Endometrial microvascular endothelial cells (primary cell): ENCODE measurements at regions not wholly inside any gene's neighbourhood (a gene's known extent, or its start where the extent isn't known, plus 50 kb on each side); places are given as distances from the start of the nearest gene placed in this dataset.
"Not testable (repeated sequence)": the region's sequence is repeated elsewhere in the genome, so short reads cannot be mapped to it uniquely, and the experiment has no call there.

ENCODE experiments used
- in situ Hi-C: cut with HindIII; loops from 2 replicates; pipeline ENCODE4 v1.10.0; 2017; ENCODE audit warnings: low sequenced_read_pairs, low pct_unique_long_range_greater_than_20kb; ENCODE audit errors: inconsistent ontology term

DNA sequence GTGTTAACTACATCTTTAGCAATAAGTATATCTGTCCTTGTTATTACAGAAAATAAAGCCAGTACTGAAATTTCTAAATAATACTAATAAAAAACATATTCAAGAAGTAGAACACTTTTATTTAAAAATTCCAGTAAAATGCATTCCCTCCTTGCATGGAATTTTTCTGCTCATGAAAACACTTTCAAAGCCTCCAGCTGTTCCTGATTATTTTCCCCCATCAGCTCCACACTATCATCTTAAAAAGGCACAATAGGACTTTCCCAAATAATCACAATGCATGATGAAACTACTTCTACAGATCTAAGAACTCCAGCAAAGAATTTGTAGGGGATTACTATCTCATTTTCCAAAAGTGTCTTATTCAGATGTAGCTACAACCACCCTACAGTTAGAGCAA, 162.6 kb upstream of the USP25 start:
- in situ Hi-C loops = no loop called here

GRCh38 chr21:15568516-15568915, 161.3 kb upstream of the USP25 start:
- in situ Hi-C loops = no loop called here

DNA sequence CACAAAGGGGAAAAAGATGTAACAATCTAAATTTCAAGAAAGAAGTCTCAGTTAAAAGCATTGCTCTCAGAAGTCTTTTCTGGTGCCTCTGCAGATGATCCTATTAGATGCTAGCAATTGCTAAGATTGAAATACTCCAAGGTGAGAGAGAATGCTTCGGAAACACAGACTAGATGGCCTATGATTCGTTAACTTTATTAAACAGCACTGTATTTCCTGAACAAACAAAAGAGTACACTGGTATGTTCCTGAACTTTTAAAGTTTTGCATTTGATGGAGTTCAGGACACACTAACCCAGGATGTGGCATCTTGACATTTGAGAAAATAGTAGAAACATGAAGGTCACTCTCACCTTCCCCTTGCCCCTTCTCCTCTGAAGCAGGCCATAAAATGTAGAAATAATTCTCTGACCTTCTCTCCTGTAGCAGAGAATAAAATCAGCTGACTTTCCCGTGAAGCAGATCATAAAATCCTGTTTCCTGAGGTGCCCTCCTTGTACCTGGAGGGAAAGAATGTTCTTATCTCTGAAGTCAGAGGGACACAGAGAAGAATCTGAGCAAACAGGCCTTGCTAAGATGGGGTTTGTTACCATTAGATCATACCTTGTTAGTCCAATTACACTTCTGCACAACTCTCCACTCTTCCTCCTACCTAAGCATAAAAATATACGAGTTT, 142.9 kb upstream of the USP25 start:
- in situ Hi-C loops = no loop called here

DNA sequence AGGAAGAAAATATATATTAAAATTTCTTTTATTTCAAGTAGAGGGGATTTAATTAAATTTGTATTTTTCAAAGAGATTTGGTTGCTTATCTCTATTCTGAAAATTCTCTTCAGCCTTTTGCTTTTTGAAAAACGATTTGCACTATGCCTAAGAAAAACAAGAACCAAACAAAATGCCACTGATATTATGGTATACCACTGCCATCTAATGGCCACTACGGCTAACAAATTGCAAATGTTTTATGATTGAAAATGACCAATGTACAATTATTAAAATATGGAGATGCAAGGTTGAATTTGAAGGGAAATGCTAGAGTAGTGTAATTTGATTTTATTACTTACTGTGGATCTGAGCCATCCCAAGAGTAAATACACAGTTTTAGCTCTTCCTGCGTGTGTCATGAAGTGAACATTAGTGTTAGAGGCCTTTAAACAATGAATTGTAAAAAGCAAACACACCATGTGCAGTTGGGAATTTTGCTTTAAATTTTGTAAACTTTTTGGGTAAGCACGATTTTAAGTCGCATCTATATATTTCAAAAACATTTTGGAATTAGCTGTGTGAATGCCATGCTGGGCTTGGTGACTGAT, 137.4 kb upstream of the USP25 start:
- in situ Hi-C loops = no loop called here

GRCh38 chr21:15592957-15593356, 136.8 kb upstream of the USP25 start:
- in situ Hi-C loops = no loop called here

- in situ Hi-C loops = no loop called here
Observed at GRCh38 chr21:15601390-15601789, 128.4 kb upstream of the USP25 start.

GRCh38 chr21:15604413-15604812, 125.4 kb upstream of the USP25 start:
- in situ Hi-C loops = no loop called here

DNA sequence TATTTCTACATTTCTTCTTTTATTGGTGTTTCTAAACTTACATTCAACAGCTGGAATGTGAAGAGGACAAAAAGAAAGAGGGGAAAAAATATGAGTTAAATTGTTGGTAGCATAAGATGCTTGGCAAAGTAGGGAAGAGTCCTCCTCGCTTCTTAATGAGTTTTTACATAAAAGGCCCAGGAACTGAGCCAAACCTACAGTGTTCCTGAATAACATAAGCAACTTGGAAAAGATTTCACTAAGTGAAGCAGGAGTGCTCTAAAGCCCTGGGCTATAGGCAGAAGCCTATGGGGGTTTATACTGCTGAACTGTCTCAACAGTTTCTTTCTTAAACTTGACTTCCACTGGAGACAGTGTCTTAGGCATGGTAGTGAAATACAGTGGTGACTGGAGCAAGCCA, 115.0 kb upstream of the USP25 start:
- in situ Hi-C loops = no loop called here

DNA sequence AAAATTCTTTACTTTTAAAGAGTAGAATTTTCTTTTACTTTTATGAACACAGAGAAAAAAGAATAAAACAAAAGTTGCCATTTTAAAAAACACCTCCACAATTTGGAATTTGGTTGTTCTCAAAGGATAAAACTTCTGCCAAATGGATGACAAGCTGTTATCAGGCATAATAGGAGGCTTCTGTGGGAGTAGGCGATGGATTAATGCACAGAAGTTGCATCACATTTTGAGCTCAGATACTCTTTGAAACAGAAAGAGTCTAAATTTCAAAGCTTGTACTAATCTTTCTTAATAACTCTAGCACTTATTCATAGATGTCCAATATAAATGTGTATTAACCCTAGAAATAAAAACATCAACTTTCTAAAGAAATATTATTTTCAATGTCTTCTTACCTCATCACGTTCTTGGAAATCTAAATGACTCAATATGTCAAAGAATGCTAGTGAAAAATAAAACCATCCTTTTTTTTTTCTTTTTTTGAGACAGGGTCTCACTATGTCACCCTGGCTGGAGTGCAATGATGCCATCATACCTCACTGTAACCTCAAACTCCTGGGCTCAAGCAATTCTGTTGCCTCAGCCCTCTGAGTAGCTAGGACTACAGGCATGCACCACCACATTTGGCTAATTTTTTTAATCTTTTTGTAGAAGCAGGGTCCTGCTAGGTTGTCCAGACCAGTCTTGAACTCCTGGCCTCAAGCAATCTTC, 112.8 kb upstream of the USP25 start:
- in situ Hi-C loops = no loop called here

GRCh38 chr21:15617964-15618363, 111.8 kb upstream of the USP25 start:
- in situ Hi-C loops = no loop called here

DNA sequence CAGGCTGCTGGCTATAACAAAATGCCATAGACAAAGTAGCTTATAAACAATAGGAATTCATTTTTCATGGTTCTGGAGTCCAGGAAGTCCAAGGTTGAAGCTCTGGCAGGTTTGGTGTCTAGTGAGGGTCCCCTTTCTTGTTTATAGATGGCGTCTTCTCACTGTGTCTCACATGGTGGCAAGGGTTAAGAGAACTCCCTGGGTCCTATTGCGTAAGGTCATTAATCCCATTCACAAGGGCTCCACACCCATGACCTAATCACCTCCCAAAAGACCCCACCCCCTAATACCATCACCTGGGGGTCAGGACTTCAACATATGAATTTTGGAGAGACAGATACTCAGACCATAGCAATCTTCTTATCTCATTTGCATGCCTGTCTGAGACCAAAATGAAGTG, 108.9 kb upstream of the USP25 start:
- in situ Hi-C loops = no loop called here

DNA sequence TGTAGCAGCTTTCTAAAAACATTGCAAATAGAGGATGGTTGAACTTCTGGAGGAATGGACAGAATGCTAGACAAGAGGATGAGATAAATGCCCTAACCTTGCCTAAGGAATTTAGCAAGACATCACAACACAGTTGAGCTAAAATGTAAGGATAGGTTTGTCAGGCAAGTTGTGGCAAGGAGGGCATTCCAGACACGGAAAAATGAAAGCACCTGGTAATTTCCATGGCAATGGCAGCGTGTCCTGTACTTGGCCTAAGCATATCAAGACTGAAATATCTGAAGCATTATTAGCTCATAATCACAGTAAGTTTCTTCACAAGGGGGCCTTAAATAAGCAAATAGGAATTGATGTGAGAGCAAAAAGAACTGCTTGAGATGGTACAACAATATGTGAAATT, 105.1 kb upstream of the USP25 start:
- in situ Hi-C loops = no loop called here

DNA sequence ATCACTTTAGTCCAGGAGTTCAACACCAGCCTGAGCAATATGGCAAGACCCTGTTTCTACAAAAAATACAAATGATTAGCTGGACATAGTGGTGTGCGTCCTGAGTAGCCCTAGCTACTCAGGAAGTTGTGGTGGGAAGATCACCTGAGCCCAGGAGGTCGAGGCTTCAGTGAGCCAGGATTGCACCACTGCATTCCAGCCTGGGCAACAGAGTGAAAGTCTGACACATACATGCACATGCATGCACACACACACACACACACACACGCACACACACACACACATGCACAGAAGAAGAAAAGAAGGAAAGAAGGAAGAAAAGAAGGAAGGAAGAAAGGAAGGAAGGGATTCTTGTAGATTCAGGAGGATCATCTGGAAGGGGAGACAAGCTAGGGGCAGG, 104.4 kb upstream of the USP25 start:
- in situ Hi-C loops = no loop called here

DNA sequence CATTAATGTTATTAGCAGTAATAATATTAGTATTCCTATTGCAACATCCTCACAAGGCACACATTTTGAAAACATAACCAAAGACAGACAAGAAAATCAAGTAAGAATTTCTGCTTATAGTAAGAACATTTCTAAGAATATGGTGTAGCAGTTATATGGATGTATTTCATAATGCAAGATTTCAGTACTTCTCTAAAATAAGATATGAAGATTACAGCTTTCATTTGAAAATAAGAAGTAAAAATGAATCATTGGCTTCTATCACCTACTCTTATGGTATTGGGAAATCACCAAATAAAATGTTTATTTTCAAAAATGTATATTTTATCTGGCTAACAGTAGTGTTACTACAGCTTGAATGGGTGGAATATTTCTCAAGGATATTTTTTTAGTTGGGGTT, 103.8 kb upstream of the USP25 start:
- in situ Hi-C loops = no loop called here

DNA sequence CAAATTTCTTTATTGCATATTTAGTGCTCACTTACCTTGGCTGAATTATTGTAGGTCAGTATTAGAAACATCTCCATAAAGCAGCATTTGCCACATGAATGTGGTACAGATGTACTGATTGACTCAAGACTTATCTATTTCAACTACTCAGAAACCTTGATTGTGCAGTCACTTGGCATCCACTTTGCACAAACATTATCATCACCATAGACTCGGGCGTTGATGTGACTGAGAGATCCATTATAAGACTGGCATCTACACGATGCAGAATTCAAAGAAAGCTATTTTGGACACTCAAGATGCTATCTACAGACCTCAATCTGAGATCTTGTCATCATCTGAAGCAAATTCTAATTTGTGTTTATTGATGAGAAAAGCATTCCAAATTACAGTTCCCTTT, 102.8 kb upstream of the USP25 start:
- in situ Hi-C loops = no loop called here

DNA sequence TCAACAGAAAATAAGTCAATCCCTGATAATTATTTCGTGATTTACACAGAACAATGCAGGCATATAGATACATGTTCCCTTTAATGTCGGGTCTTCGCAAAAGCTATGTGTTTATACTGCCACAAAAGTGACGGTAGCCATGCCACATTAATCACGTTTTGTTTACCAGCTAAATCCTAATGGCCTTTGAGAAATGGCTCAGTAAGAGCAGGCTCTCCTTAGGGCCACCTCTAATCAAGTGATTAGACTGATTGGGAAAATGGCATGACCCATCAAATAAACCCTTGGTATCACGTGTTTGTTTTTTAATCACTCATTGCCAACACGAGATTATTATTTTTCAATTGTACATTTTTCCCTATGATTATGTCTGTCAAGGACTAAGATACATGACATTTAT, 102.0 kb upstream of the USP25 start:
- in situ Hi-C loops = no loop called here

DNA sequence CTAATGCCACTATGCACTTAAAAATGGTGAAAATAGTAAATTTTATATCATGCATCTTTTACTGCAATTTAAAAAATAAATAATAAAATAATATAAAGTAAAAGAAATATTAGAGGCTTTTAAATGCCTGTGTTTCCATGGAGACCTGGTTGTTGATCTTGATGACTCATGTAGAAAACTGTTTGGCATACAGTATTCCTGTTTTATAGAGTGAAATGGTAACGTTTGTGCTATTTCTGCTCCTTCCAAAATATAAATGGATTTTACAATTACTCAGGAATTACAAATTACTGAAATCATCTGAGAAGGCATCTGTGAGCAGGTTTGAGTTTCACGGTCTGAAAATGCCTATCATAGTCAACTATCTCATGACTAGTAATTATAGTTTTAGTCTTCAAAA, 98.4 kb upstream of the USP25 start:
- in situ Hi-C loops = no loop called here

DNA sequence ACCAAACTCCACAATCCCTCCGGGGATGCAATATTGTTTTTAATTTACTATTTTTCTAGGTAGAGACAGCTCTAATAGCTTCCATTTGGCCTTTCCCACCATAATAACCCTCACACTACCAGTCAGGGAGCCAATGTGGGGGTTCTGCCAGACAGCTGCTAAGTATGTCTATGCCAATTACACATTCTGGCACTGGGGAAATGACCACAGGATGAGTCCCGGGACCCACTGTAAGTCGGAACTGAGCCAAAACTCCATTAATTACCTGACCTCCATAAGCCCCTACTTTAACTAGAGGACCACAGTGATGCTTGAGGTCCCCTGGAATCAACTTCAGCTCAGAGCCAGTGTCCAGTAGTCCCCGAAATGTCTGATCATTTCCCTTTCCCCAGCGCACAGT, 95.2 kb upstream of the USP25 start:
- in situ Hi-C loops = not testable (repeated sequence)

GRCh38 chr21:15638856-15639549, 90.8 kb upstream of the USP25 start:
- in situ Hi-C loops = no loop called here

GRCh38 chr21:15640113-15640512, 89.7 kb upstream of the USP25 start:
- in situ Hi-C loops = not testable (repeated sequence)
